HPDE6-E6E7 (cell line): ENCODE measurements at regions not wholly inside any gene's neighbourhood (a gene's known extent, or its start where the extent isn't known, plus 50 kb on each side); places are given as distances from the start of the nearest gene placed in this dataset.
"Not testable (repeated sequence)": the region's sequence is repeated elsewhere in the genome, so short reads cannot be mapped to it uniquely, and the experiment has no call there.

Source experiments
- DNase-seq: peaks from one replicate; pipeline ENCODE4 v3.0.0; 2011; ENCODE audit warnings: missing footprints; ENCODE audit errors: extremely low spot score

DNA sequence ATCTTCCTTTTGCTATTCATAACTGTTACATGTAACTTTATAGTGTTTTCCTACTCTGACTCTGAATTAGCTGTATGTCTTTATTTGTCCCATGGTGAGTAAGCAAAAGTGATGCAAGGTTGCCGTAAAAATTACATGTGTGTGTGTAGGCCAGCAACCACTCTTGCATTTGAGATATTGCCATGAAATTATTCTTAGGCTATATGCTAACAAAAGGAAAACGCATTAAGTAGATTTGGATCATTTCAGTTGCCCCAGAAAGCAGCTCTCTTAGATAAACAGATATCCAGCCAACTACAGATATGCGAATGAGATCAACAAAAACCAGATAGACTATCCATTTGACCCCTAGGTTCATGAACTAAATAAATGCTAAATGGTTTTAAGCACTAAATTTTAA lies 73.6 kb downstream of the CYLC2 start:
- DNase-seq = no peak

DNA sequence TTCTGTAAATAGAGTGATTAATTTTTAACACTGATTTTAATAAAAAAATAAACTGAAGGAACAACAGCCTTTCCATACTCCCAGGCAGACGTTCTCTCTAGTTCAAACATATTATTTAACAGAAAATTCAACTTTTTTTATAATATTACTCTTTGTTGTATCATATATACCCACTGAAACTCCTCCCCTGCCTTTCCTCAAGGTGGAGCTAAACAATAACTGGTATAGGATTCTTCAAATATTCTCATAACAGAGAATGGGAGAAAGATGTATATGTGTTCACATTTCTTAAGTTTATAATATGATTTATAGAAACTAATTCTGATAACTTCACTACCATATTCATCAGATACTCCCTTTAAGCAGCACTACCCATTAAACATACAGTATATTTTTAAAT lies 83.4 kb downstream of the CYLC2 start:
- DNase-seq = peak; percentile 1

DNA sequence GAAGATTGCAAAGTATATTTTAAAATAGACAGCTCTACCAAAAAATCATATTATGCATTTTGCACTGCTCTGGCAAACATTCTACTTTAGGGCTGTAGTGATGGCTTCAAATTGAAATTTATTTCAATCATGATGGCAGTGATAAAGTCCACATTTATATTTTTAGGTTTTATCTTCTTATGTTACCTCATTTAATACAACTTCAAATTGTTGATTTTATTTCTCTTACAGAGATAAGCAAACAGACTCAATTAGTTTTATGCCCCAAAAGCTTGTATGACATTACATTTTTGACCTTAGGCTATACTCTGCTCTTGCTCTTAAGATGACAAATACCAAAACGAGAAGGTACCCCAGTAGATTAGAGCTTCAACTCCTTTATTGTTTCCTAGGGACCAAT lies 87.4 kb downstream of the CYLC2 start:
- no peak for DNase-seq

DNA sequence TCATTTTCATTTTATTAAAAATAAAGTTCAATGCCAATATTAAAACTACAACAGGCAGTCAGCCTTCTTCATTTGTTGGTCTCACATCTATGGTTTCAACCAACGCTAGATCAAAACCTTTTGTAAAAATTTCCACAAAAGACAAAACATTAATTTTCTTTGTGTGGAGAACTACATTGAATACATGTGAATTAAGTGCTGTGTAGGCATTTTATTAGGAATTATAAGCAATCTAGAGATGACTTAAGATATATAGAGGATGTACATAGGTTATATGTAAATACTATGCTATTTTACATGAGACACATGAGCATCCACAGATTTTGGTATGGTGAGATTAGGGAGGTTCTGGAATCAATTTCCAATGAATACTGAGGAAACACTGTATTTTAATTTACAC lies 94.2 kb downstream of the CYLC2 start:
- no peak for DNase-seq

DNA sequence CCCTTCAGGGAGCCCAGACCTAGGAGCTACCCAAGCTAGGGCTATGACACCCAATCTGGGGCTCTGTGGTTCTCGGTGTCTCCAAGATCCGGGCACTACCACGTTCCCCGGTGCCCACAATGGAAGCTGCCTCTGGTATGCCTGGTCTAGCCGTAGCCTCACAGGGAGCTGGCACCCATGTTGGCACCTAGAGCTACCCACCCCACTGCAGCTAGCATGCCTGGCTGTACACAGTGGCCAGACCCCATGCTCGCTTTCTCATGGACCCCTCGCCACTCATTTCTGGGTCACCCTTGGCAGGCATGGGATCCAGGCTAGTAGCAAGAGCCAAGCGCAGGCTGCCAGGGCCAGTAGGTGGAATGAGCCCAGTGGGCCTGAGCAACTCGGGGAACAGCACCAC lies 109.0 kb downstream of the CYLC2 start:
- no peak for DNase-seq

DNA sequence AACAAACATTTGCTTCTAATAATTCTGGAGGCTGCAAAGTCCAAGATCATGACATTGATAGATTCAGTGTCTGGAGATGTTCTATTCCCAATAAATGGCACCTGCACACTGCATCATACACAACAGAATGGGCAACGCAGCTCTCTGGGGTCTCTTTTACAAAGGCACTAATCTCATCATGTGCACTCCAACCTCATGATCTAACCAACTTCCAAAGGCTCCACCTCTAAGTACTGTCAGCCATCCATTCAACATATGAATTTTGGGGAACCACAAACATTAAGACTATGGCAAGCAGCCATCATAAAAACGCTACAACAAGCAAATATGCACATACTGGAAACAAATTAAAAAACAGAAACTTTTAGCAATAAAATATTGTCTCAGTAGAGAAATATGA lies 121.1 kb downstream of the CYLC2 start:
- DNase-seq = no peak

DNA sequence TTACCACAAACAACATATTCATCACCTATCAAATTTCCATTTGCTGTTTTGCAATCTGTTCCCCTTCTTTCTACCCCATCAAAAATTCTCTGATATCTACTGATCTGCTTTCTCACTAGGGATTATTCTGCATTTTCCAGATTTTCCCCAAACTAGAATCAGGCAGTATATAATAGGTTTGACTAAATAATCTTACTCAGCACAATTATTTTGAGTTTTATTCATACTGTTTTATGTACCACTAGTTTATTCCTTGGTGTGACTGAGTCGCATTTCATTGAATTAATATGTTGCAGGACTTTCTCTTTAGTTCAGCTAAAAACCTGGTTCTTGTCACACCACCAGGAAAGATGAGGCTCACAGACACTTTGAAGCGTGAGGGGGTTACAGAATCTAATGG lies 131.4 kb downstream of the CYLC2 start:
- no peak for DNase-seq

DNA sequence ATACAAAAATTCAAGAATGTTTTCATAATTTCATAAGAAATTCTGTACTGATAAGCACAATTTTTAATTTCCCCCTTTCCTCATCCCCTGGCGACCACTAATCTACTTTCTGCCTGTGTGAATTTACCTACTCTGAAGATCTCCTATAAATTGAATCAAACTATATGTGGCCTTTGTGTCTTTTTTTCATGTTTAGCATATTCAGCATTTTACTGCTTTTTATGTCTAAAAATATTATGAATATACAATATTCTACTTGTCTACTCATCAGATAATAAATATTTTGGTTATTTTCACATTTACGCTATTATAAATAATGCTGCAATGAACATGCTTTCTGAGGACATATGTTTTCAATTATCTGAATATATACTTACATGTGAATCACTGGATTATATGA lies 144.8 kb downstream of the CYLC2 start:
- DNase-seq = no peak

DNA sequence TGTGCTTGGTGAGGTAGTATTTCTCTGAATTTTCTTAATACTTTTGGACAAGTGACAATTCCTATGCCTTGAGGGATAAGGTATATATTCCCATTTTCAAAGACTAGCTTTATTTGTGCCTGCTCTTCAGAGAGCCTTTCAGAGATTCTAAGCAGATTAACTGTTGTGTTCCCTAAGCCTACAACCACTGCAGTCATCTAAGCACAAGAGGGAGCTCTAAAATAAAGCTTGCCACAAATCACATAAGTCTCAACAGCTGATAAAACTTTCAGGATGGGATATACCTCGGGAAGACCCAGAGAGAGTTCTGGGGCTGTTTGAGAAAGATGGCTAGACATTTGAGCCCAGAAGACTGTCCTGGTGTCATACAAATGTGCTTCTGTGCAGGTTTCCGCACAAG lies 157.3 kb downstream of the CYLC2 start:
- no peak for DNase-seq

DNA sequence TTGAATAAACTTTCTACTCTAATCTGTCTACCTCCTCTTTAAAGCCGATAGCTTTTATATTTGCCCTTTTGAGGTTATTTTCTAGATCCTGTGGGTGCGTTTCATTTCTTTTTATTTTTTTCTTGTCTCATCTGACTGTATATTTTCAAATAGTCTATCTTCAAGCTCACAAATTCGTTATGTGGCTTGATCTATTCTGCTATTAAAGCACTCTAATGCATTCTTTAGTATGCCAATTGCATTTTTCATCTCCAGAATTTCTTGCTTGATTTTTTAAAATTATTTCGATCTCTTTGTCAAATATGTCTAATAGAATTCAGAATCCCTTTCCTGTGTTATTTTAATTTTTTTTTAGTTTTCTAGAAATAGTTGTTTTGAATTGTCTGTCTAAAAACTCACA lies 172.4 kb downstream of the CYLC2 start:
- DNase-seq = no peak

DNA sequence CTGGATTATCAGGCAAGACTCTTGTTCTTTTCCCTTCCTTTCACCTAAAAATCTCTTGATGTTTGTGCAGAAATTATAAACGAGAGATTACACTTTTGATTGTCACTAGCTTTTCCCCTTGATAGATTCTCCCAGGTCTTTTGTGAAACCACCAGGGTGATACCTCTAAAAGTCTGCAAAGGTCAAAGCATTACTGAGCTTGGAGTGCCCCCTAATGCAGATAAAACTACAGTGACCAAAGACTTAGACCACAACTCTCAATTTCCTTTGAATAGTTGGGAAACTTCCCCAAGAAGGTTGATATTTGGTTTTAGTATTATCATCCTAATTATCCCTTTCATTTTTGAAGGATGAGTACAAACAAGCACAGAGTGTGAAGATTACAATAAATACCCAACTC lies 173.1 kb downstream of the CYLC2 start:
- DNase-seq = no peak

DNA sequence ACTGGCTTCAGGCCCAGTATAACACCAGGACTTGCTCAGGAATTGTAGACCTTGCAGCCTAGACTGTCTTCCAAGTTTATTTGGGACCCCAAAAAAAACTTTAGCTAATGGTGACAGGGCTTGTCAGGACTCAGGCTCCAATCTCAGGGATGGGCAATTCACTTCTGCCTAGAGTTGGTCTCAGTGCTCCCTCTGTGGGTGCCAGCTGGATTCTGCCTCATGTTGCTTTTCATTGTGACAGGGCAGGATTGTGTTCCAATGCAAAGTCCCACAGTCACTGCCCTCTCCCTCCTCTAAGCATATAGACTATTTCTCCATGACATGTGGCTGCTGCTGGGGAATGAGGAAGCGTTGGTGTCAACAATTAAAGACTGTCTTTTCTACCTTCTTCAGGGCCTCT lies 174.7 kb downstream of the CYLC2 start:
- no peak for DNase-seq

DNA sequence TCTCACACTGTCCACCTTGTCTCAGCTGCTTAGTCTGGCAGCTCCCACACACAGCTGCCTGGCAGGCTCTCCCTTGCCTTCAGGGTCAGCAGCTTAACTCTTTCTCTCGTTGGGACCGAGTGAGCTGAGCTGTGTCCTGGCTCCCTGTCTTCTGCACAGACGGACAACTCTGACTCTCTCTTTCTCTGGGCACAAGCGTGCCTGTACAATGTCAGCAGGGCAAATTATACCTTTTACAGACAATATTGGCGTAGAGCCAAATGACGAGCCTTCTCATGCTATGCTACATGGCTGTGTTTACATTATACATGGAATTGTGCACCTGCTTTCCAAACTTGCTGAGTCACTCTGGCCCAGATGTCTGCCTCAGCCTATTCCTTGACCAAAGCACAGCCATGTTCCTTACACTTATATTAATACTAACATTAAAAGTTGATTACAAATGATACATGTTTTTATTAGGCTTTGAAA lies 188.6 kb downstream of the CYLC2 start:
- DNase-seq = no peak

DNA sequence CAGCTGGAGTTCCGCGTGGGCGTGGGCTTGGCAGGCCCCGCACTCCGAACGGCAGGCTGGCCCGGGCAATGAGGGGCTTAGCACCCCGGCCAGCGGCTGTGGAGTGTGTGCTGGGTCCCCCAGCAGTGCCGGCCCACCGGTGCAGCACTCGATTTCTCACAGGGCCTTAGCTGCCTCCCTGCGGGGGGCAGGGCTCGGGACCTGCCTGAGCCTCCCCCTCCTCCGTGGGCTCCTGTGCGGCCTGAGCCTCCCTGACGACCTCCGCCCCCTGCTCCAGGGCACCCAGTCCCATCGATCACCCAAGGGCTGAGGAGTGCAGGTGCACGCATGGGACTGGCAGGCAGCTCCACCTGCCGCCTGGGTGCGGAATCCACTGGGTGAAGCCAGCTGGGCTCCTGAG lies 191.8 kb downstream of the CYLC2 start:
- DNase-seq = no peak

DNA sequence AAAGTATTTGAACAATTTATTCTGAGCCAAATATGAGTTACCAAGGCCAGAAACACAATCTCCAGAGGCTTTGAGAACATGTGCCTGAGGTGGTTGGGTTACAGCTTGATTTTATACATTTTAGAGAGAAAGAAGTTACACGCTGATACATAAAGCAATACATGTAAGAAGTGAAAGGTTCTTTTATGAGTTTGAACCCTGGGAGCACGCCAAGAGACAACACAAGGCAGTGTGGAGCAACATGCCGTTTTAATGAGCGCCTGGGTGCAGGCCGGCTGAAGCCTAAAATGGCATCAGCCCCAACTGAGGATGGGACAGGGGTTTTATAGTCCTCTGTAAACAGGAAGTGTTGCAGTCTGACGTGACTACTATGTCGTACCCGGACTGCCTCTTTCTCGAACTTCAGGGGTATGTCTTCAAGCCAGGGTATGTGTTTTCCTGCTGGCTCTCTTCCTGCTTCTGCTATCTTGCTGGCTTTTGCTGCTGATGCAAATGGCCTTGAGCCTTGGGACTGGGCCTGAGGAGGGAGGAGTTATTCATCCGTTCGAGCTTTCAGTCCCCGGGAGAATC lies 193.7 kb downstream of the CYLC2 start:
- no peak for DNase-seq

DNA sequence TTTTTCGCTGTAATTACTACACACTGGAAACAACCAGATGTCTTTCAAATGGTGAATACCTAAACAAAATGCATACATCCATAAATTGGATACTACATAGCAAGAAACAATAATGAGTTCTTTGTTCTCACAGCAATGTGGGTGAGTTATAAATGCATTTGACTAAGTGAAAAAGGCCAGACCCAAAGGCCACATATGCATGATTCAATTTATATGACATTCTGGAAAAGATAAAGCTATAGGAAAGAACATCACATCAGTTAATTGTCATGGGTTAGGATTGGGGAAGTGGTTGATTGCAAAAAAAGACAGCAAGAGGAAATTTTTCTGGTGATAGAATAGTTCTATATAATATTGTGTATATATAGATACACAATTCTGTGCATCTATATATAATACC lies 198.9 kb downstream of the CYLC2 start:
- no peak for DNase-seq

DNA sequence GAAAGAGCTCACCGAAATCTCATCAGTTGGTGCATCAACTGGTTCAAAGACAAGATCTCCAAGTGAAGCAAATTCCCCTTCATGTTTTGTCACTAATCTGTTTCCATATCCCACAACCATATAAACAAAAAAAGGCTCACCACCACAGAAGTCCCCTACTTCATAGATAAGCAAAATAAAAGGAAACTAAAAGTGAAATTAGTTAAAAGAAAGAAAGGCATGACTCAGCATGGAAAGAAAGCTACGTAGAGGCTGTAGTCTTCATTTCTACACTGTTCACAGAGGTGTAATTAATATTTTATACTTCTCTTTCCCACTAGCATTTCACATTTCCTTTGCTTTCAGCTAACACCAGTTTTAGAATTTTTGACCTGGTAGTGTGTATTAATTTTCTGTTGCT lies 208.0 kb downstream of the CYLC2 start:
- no peak for DNase-seq

DNA sequence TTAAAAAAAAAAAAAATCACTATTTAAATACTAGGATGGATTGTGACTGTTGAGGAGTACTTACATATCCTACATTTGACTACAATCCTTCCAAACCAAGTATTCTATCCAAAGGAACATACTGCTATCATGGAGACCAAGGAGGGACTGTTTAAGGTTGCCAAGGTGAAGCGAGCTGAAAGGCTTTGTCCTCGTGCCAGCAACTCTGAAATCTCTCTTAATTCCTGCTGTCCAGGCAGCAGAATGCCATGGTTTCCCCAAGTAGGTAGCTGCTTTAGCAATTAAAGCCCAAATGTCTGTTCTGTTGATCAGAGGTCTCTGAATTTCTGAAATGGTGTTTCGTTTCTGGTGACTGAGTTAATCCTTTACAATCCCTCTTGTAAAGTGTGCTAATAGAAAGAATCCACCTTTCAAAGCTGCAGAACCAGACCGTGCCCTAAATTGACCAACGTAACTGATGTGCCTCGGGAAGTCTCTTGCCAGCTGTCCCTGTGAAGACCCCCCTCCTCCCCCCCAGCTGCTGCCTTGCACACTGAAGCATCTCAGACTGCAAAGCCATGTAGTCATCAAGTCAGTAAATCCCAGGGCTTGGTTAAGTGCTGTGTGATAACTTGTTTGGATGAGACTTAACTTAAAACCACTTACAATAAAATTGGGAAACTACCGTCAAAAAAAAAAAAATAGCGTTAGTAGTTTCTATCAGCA lies 210.9 kb downstream of the CYLC2 start:
- DNase-seq = not testable (repeated sequence)

DNA sequence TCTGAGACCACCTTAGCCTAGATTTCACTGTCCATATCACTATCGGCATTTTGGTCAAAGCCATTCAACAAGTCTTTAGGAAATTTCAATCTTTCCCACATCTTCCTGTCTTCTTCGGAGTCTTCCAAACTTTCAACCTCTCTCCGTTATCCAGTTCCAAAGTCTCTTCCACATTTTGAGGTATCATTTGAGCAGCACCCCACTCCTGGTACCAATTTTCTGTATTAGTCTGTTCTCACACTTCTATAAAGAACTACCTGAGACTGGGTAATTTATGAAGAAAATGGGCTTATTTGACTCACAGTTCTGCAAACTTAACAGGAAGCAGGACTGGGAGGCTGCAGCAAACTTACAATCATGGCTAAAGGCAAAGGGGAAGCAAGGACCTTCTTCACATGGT lies 215.5 kb downstream of the CYLC2 start:
- no peak for DNase-seq

DNA sequence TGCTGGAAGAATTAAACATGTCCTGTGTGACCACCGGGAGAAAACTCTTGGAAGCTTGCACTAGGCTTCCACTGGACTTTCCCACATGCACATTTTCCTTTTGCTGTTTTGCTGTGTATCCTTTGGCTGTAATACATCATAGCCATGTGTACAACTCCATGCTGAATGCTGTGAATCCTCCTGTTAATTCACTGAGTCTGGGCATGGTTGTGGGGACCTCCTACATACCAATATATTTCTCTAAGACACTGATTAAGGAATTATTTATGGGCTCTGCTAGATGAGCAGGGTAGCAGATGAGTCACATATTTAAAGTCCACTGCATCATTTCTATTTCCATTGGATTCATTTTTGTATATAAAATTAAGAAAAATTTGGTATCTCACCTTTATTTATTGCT lies 220.1 kb downstream of the CYLC2 start:
- DNase-seq = no peak

DNA sequence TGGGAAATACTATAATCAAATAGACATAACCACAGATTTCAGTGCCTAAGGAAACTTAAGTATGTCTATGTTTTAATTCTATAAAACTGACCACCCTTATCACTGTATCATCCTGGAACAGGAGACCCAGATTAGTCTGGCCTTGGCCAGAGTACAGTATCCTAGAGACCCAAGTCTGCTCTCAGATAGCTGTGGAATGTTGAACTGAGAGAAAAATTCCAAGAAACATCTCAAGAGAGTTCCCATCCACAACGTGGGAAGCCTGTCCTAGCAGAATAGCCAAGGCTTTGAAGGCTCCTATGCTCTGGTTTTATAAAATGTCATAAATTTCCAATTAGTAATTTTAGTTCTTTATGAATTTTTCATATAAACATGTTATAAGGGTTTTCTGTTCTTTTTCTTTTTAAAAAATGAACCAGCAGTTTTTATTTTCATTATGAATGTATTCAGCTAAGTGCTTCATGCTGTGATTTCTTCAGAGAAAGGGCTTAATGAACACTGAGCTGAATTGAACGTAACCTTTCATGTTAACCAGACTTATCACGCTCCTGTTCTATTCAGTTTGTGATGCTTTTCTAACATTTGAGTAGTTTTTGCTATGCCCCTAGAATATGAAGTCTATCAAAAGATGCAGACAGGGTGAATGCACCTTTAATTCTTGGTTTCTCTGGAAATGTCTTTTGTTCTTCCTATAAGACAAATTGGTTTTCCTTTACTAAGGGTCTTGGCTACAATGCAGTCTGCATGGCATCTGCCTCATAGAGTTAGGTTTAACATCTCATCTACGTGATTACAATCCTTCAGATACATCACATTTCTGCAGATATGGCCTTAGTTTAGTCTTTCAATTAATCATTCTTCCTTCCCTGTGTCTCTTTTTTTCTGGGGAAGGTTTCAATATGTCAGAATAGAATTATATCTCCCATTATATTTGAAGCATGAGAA lies 230.8 kb downstream of the CYLC2 start:
- no peak for DNase-seq

DNA sequence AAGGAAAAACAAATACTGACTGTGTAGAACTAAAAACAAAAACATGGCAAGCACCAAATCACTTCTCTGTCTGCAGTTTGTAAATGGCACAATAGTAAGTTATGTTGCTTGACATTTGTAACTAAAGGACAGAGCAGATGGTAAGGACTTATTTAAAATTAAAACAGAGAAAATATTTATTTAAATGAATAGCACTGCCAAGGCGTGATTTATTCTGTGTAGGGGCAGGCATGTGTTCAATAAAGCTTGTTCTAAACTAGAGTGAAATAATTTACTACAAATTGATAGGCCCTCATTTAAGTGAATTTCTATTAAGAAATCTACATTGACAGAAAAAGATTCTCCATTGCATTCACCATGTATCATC lies 231.5 kb downstream of the CYLC2 start:
- DNase-seq = no peak

DNA sequence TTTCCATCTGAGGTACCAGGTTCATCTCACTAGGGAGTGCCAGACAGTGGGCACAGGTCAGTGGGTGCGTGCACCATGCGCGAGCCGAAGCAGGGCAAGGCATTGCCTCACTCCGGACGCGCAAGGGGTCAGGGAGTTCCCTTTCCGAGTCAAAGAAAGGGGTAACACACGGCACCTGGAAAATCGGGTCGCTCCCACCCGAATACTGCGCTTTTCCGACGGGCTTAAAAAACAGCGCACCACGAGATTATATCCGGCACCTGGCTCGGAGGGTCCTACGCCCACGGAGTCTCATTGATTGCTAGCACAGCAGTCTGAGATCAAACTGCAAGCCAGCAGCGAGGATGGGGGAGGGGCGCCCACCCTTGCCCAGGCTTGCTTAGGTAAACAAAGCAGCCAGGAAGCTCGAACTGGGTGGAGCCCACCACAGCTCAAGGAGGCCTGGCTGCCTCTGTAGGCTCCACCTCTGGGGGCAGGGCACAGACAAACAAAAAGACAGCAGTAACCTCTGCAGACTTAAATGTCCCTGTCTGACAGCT lies 242.5 kb downstream of the CYLC2 start:
- DNase-seq = not testable (repeated sequence)
